Endothelial cell of umbilical vein (primary cell): ENCODE measurements at regions not wholly inside any gene's neighbourhood (a gene's known extent, or its start where the extent isn't known, plus 50 kb on each side); places are given as distances from the start of the nearest gene placed in this dataset.

Experiments used
- BruUV-seq: library from RNA; stranded (reverse); fragments of 400-500 nt; replicated peaks from 2 replicates; lab custom pipeline; 2021; lab: Mats Ljungman, UMichigan
- CTCF ChIA-PET: fragments of 300-600, 350-600 bp; sonication (Branson Sonifier 250); formaldehyde crosslinking; loops from one replicate; lab custom pipeline; 2021; ENCODE audit warnings: antibody characterized with exemption, inconsistent platforms; lab: Charles Lee
- POLR2A ChIA-PET: fragments of 300-600, 350-600 bp; sonication (Branson Sonifier 250); formaldehyde crosslinking; loops from one replicate; lab custom pipeline; 2021; ENCODE audit warnings: antibody characterized with exemption, inconsistent platforms; lab: Charles Lee
- DNase-seq: peaks from one replicate; pipeline ENCODE4 v3.0.0-alpha.2; 2011; ENCODE audit warnings: low read depth, low spot score
- FAIRE-seq: peaks from 2 replicates; lab custom pipeline; 2011; peaks lifted over from hg19 to GRCh38; lab: Jason Lieb, UNC
- H2AFZ ChIP-seq: 2 replicates; pipeline ENCODE4 v1.6.0; 2012; ENCODE audit warnings: low read depth, low read length, control low read depth, inconsistent platforms
- H3K27ac ChIP-seq: 2 replicates; pipeline ENCODE4 v1.5.1; 2011; ENCODE audit warnings: low read depth, mild to moderate bottlenecking, control low read depth, low read length, moderate library complexity; ENCODE audit not compliant: insufficient read depth
- H3K27me3 ChIP-seq, 2 experiments: 2 replicates each; pipeline versions ENCODE4 v1.6.0 to v1.6.1; 2011; ENCODE audit warnings: low read length in 2 of 2, mixed read lengths in 1 of 2; ENCODE audit not compliant: control insufficient read depth in 2 of 2, insufficient read depth in 2 of 2
- H3K36me3 ChIP-seq, 2 experiments: 2 replicates in 1 of 2; 3 replicates in 1 of 2; pipeline ENCODE4 v1.5.1; 2011; ENCODE audit warnings: low read length in 2 of 2, mild to moderate bottlenecking in 1 of 2, moderate library complexity in 1 of 2; ENCODE audit not compliant: control insufficient read depth in 2 of 2, insufficient read depth in 2 of 2; ENCODE audit errors: extremely low read depth in 1 of 2
- H3K4me1 ChIP-seq: 3 replicates; pipeline ENCODE4 v1.5.1; 2011; ENCODE audit warnings: mild to moderate bottlenecking, low read length; ENCODE audit not compliant: control insufficient read depth, insufficient read depth; ENCODE audit errors: extremely low read depth
- H3K4me2 ChIP-seq: 2 replicates; pipeline ENCODE4 v1.6.1; 2011; ENCODE audit warnings: low read length, control low read depth, mixed read lengths; ENCODE audit not compliant: insufficient read depth
- H3K4me3 ChIP-seq, 3 experiments: fragments of 200-600 bp in 1 of 3; sonication (generic), shearing (Covaris generic) in 1 of 3; replicated peaks in 1 of 3; 2 replicates each; pipeline ENCODE4 v1.5.1; 2011 to 2016; ENCODE audit warnings: control low read depth in 3 of 3, low read length in 3 of 3, mild to moderate bottlenecking in 2 of 3, inconsistent platforms in 1 of 3, low read depth in 1 of 3, moderate library complexity in 1 of 3; ENCODE audit not compliant: insufficient read depth in 1 of 3
- H3K79me2 ChIP-seq: 2 replicates; pipeline ENCODE4 v1.6.0; 2012; ENCODE audit warnings: low read length, inconsistent platforms; ENCODE audit not compliant: control insufficient read depth, insufficient read depth
- H3K9ac ChIP-seq: replicated peaks from 2 replicates; pipeline ENCODE3; 2011; ENCODE audit warnings: low read length, control low read depth; ENCODE audit not compliant: insufficient read depth; ENCODE audit errors: extremely low read depth
- H3K9me1 ChIP-seq: replicated peaks from 3 replicates; pipeline ENCODE4 v1.6.0; 2011; ENCODE audit warnings: mild to moderate bottlenecking, low read length; ENCODE audit not compliant: control insufficient read depth, insufficient read depth; ENCODE audit errors: extremely low read depth
- H3K9me3 ChIP-seq: replicated peaks from 2 replicates; pipeline ENCODE4 v1.5.1; 2012; ENCODE audit warnings: low read length, inconsistent platforms; ENCODE audit not compliant: control insufficient read depth, insufficient read depth
- H4K20me1 ChIP-seq: replicated peaks from 2 replicates; pipeline ENCODE3; 2011; ENCODE audit warnings: mild to moderate bottlenecking, low read length; ENCODE audit not compliant: control insufficient read depth, insufficient read depth; ENCODE audit errors: extremely low read depth
- CTCF ChIP-seq, 2 donors: IDR thresholded peaks; 1 replicate in 1 of 2; 2 replicates in 1 of 2; pipeline ENCODE4 v1.5.1; 2011; ENCODE audit warnings: low read length in 2 of 2, mild to moderate bottlenecking in 2 of 2, moderate library complexity in 2 of 2, control low read depth in 1 of 2, inconsistent platforms in 1 of 2, low read depth in 1 of 2; ENCODE audit not compliant: insufficient read depth in 1 of 2; ENCODE audit errors: extremely low read depth in 1 of 2
- EZH2 ChIP-seq: IDR thresholded peaks from 2 replicates; pipeline ENCODE4 v1.6.1; 2012; ENCODE audit warnings: borderline replicate concordance, low read depth, mild to moderate bottlenecking, moderate library complexity, low read length, inconsistent platforms; ENCODE audit not compliant: severe bottlenecking
- FOS ChIP-seq: IDR thresholded peaks from 2 replicates; pipeline ENCODE4 v1.6.1; 2011; ENCODE audit warnings: mild to moderate bottlenecking, low read length, moderate library complexity, borderline replicate concordance; ENCODE audit not compliant: insufficient read depth
- GATA2 ChIP-seq: IDR thresholded peaks from 2 replicates; pipeline ENCODE4 v1.7.0; 2011; ENCODE audit warnings: low read depth, mild to moderate bottlenecking, moderate library complexity, mixed read lengths, low read length; ENCODE audit not compliant: insufficient read length, insufficient read depth
- JUN ChIP-seq: IDR thresholded peaks from 2 replicates; pipeline ENCODE4 v1.6.1; 2011; ENCODE audit warnings: borderline replicate concordance, low read depth; ENCODE audit not compliant: insufficient read length, insufficient read depth
- MAX ChIP-seq: IDR thresholded peaks from 2 replicates; pipeline ENCODE4 v1.6.1; 2011; ENCODE audit not compliant: insufficient read depth, insufficient read length
- MYC ChIP-seq: IDR thresholded peaks from one replicate; pipeline ENCODE4 v1.6.1; 2011; ENCODE audit warnings: mild to moderate bottlenecking, low read depth, low read length
- POLR2A ChIP-seq: IDR thresholded peaks from 2 replicates; pipeline ENCODE4 v1.6.1; 2012; ENCODE audit warnings: low read depth, mild to moderate bottlenecking, control low read depth, low read length
- POLR2AphosphoS5 ChIP-seq: IDR thresholded peaks from 2 replicates; pipeline ENCODE4 v1.6.1; 2012; ENCODE audit warnings: low read depth, mild to moderate bottlenecking, control low read depth, low read length, moderate library complexity; ENCODE audit not compliant: insufficient read depth
- dilution Hi-C: fragments of 300-500 bp; cut with MboI; formaldehyde crosslinking; loops from one replicate; pipeline ENCODE4 v1.15.0; 2019; ENCODE audit warnings: low sequenced_read_pairs; ENCODE audit not compliant: extremely low pct_ligation_motif_present
- intact Hi-C: fragments of 100-400 bp; cut with micrococcal nuclease; formaldehyde crosslinking; loops from one replicate; pipeline ENCODE4 v1.10.0; 2022

GRCh38 chr12:58801986-58802385, 118.3 kb downstream of the LRIG3 start:
- POLR2A ChIA-PET = no interaction called here
- no peak overlapping the region for H2AFZ ChIP-seq
- H3K9ac ChIP-seq = no peak overlapping the region
- no peaks in the 10 kb centered on the region for H3K9me1 ChIP-seq
- intact Hi-C loops (no loop called here), dilution Hi-C loops (no loop called here)
- no peaks in the 10 kb centered on the region for H3K4me1 ChIP-seq
- CTCF ChIA-PET = interaction anchor here (0.9 kb wide), 1 partner anchor 261 kb away, joined by 4 read pairs; no protein-coding TSS in a partner anchor
- no peaks in the 10 kb centered on the region for H4K20me1 ChIP-seq
- no peak overlapping the region for H3K4me3 ChIP-seq
- no peaks in the 10 kb centered on the region for H3K36me3 ChIP-seq
- FAIRE-seq = no peak
- peaks cover 0 to 2% of the 10 kb centered on the region in 2 experiments for H3K27me3 ChIP-seq
- no TSS peak for BruUV-seq
- no peak overlapping the region for H3K27ac ChIP-seq
- H3K4me2 ChIP-seq = no peak overlapping the region
- DNase-seq = no peak
- no peak for TF ChIP-seq POLR2AphosphoS5
- TF ChIP-seq GATA2 = no peak
- no peak for TF ChIP-seq FOS
- no peak for TF ChIP-seq MAX
- no peak for TF ChIP-seq EZH2
- no peak for TF ChIP-seq JUN
- no peak for TF ChIP-seq POLR2A
- no peak for TF ChIP-seq CTCF (IDR thresholded peaks at IDR 0.05; ENCODE audit: extremely low read depth in 1 of 2, insufficient read depth in 1 of 2, low read depth in 1 of 2, low read length in 2 of 2)
- TF ChIP-seq MYC = no peak
- H3K79me2 ChIP-seq = no peaks in the 10 kb centered on the region
- no peaks in the 10 kb centered on the region for H3K9me3 ChIP-seq
